CD4-positive, alpha-beta T cell (primary cell): ENCODE measurements at regions not wholly inside any gene's neighbourhood (a gene's known extent, or its start where the extent isn't known, plus 50 kb on each side); places are given as distances from the start of the nearest gene placed in this dataset.

Experiments
- ATAC-seq: fragments of 200-7000 bp; cut with Tn5 transposase; one replicate; pipeline ENCODE4 v1.10.0; 2022; ENCODE audit warnings: mild to moderate bottlenecking; ENCODE audit not compliant: poor library complexity
- CTCF ChIA-PET: fragments of 350-600 bp; sonication (Branson Sonifier 250); formaldehyde crosslinking; loops from one replicate; lab custom pipeline; 2021; ENCODE audit warnings: antibody characterized with exemption, inconsistent platforms; lab: Charles Lee
- POLR2A ChIA-PET: fragments of 350-600 bp; sonication (Branson Sonifier 250); formaldehyde crosslinking; loops from one replicate; lab custom pipeline; 2021; ENCODE audit warnings: antibody characterized with exemption, inconsistent platforms; lab: Charles Lee
- DNase-seq, 14 experiments: peaks; one replicate each; pipeline ENCODE4 v3.0.0-alpha.2; 2013 to 2020; ENCODE audit warnings: mixed read lengths in 2 of 14
- H3K27ac ChIP-seq, 2 donors: one replicate each; pipeline versions ENCODE4 v1.5.1 to v1.7.0; 2013; ENCODE audit warnings: low read length in 2 of 2, low read depth in 1 of 2, mild to moderate bottlenecking in 1 of 2
- H3K27me3 ChIP-seq, 2 experiments: 1 replicate in 1 of 2; 2 replicates in 1 of 2; pipeline versions ENCODE4 v1.6.1 to v1.7.0; 2013; ENCODE audit warnings: low read length in 2 of 2, control low read depth in 1 of 2, mild to moderate bottlenecking in 1 of 2, moderate library complexity in 1 of 2; ENCODE audit not compliant: insufficient read depth in 2 of 2, control insufficient read depth in 1 of 2
- H3K36me3 ChIP-seq: one replicate; pipeline ENCODE4 v1.6.1; 2013; ENCODE audit warnings: low read length, control low read depth; ENCODE audit not compliant: insufficient read depth
- H3K4me1 ChIP-seq: one replicate; pipeline ENCODE4 v1.6.1; 2013; ENCODE audit warnings: low read length, control low read depth; ENCODE audit not compliant: insufficient read depth
- H3K4me3 ChIP-seq: one replicate; pipeline ENCODE4 v1.5.1; 2013; ENCODE audit warnings: mild to moderate bottlenecking, low read length, moderate library complexity
- H3K9me3 ChIP-seq, 2 experiments: 1 replicate in 1 of 2; 2 replicates in 1 of 2; pipeline versions ENCODE4 v1.6.1 to v1.7.0; 2013; ENCODE audit warnings: low read length in 2 of 2, mild to moderate bottlenecking in 2 of 2, control low read depth in 1 of 2, moderate library complexity in 1 of 2; ENCODE audit not compliant: control insufficient read depth in 1 of 2, insufficient read depth in 1 of 2
- H3K27ac Mint-ChIP-seq: one replicate; pipeline ENCODE4 v1.8.0; 2020; ENCODE audit warnings: mixed read lengths
- H3K27me3 Mint-ChIP-seq: one replicate; pipeline ENCODE4 v1.8.0; 2021; ENCODE audit warnings: mixed read lengths
- H3K36me3 Mint-ChIP-seq: one replicate; pipeline ENCODE4 v1.8.0; 2021; ENCODE audit warnings: low read depth, mixed read lengths
- H3K4me1 Mint-ChIP-seq: one replicate; pipeline ENCODE4 v1.8.0; 2021; ENCODE audit warnings: low read depth, mixed read lengths
- H3K4me3 Mint-ChIP-seq: one replicate; pipeline ENCODE4 v1.8.0; 2020; ENCODE audit warnings: mild to moderate bottlenecking, mixed read lengths
- H3K9me3 Mint-ChIP-seq: one replicate; pipeline ENCODE4 v1.8.0; 2020; ENCODE audit warnings: mixed read lengths
- CTCF ChIP-seq: fragments of 200-600 bp; IDR thresholded peaks from one replicate; pipeline ENCODE4 v1.8.0; 2022; ENCODE audit warnings: antibody characterized with exemption, mild to moderate bottlenecking
- intact Hi-C, 2 experiments: fragments of 100-400 bp; cut with DNase I in 1 of 2; cut with micrococcal nuclease in 1 of 2; formaldehyde crosslinking; loops; one replicate each; pipeline versions ENCODE4 v1.15.1 to v1.9.0; 2023 to 2025; cut with DNase I, micrococcal nuclease

- Mint-ChIP-seq H3K36me3 (no peaks in the 10 kb centered on the region), H3K4me3 (no peak overlapping the region), H3K9me3 (peaks cover 2% of the 10 kb centered on the region), H3K27ac (no peak overlapping the region), H3K27me3 (no peaks in the 10 kb centered on the region), H3K4me1 (no peaks in the 10 kb centered on the region)
- H3K27me3 ChIP-seq, result no peaks in the 10 kb centered on the region
- no peaks in the 10 kb centered on the region for H3K9me3 ChIP-seq
- no peak overlapping the region for H3K4me3 ChIP-seq
- no peaks in the 10 kb centered on the region for H3K4me1 ChIP-seq
- ATAC-seq, result no peak
- CTCF ChIA-PET, result no interaction called here
- no peak for DNase-seq
- POLR2A ChIA-PET, result no interaction called here
- intact Hi-C loops, result no loop called here
- H3K27ac ChIP-seq, result no peak overlapping the region
- no peaks in the 10 kb centered on the region for H3K36me3 ChIP-seq
- TF ChIP-seq CTCF, result no peak
These were observed 904.2 kb upstream of the EDIL3 start for GRCh38 chr5:85288914-85289313.

- DNase-seq, result no peak
- intact Hi-C loops, result no loop called here
- H3K4me1 ChIP-seq, result no peaks in the 10 kb centered on the region
- H3K4me3 ChIP-seq, result no peak overlapping the region
- no peaks in the 10 kb centered on the region for H3K9me3 ChIP-seq
- ATAC-seq, result no peak
- no peak overlapping the region for H3K27ac ChIP-seq
- Mint-ChIP-seq H3K36me3 (no peaks in the 10 kb centered on the region), H3K4me3 (no peak overlapping the region), H3K4me1 (no peaks in the 10 kb centered on the region), H3K27ac (no peak overlapping the region), H3K27me3 (no peaks in the 10 kb centered on the region), H3K9me3 (peaks cover 2% of the 10 kb centered on the region)
- CTCF ChIA-PET, result no interaction called here
- H3K36me3 ChIP-seq, result no peaks in the 10 kb centered on the region
- TF ChIP-seq CTCF, result no peak
- POLR2A ChIA-PET, result no interaction called here
- H3K27me3 ChIP-seq, result no peaks in the 10 kb centered on the region
These were observed 908.6 kb upstream of the EDIL3 start for GRCh38 chr5:85293145-85293785.

GRCh38 chr5:85304524-85304923 is 919.8 kb upstream of the EDIL3 start:
- H3K27ac ChIP-seq, result no peak overlapping the region
- H3K27me3 ChIP-seq, result no peaks in the 10 kb centered on the region
- intact Hi-C loops, result no loop called here
- Mint-ChIP-seq H3K4me1 (no peaks in the 10 kb centered on the region), H3K27me3 (no peaks in the 10 kb centered on the region), H3K27ac (no peak overlapping the region), H3K4me3 (no peak overlapping the region), H3K9me3 (peaks cover 3% of the 10 kb centered on the region), H3K36me3 (no peaks in the 10 kb centered on the region)
- no peak overlapping the region for H3K4me3 ChIP-seq
- ATAC-seq (no peak), DNase-seq (no peak)
- TF ChIP-seq CTCF, result no peak
- no peaks in the 10 kb centered on the region for H3K4me1 ChIP-seq
- CTCF ChIA-PET, result no interaction called here
- POLR2A ChIA-PET, result no interaction called here
- H3K9me3 ChIP-seq, result no peaks in the 10 kb centered on the region
- H3K36me3 ChIP-seq, result no peaks in the 10 kb centered on the region
